HG03095 (cell line): ENCODE measurements at regions not wholly inside any gene's neighbourhood (a gene's known extent, or its start where the extent isn't known, plus 50 kb on each side); places are given as distances from the start of the nearest gene placed in this dataset.

ENCODE experiments used
- ATAC-seq: cut with Tn5 transposase; IDR thresholded peaks from one replicate; pipeline ENCODE4 v1.9.1; 2021; ENCODE audit warnings: moderate library complexity; ENCODE audit not compliant: unreplicated experiment

DNA sequence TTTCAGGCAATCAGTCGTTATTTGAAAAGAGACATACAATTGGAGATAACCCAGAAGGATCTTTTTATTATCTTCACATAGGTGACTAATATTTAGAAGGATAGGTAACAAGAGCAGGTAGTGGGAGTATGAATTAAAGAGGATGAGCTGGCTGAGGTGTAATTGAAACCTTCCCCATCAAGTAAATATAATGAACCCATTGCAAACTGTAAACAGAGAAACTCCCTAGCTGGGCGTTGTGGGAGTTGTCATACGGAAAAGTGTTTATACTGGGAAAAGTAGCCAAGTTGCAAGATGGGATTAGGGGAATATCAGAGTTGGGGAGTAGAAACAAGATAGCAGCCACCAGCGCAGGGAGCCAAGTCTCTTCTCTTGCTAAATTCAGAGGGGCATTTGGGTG, 448.4 kb downstream of the COG6 start:
- ATAC-seq = no peak

GRCh38 chr13:40105231-40105630, 449.8 kb downstream of the COG6 start:
- no peak for ATAC-seq

DNA sequence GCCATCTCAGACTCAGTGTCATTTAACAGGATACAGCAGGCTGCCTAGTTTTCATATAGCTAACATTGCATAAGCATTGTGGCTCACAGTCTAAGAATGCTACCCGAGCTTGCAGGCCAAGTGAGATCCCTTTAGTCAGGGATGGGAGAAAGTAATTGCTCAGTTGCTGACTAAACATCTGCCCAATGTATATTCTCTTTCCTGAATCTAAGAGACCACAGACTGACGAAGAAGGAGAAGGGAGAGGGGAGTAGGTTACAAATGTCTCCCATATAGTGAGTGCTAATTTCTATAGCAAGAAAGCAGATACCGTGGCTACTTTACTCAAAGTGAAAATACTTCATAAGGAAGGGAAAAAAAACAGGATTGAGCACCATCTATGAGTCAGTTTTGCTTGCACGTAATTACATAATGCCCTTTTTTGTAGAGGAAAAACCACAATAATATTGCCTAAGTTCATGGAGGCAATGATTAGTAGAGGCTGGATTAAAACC, 453.9 kb downstream of the COG6 start:
- no peak for ATAC-seq

- ATAC-seq = no peak
These were observed 458.3 kb downstream of the COG6 start for GRCh38 chr13:40113643-40114304.

- no peak for ATAC-seq
These were observed 458.9 kb downstream of the COG6 start for GRCh38 chr13:40114305-40114896.

- ATAC-seq = no peak
These were observed 460.0 kb downstream of the COG6 start for GRCh38 chr13:40115426-40115825.

DNA sequence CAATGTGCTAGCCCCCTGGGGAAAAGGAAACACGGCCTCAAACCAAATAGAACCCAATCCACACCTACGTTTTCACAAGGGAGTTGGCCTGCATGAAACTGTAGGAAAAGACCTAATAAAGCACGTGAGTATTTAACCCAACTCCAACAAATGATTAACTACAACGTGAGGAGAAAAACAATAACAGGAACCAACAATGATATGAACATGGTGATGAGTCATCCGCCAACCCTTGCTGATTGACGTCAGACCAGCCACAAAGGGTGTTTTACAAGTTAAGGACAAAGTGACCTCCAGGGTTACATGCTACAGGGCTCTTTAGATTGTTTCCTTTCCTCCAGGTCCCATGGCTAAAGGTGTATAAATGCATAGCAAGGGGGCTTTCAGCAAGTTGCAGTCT, 460.5 kb downstream of the COG6 start:
- ATAC-seq = no peak

GRCh38 chr13:40118337-40118736, 462.9 kb downstream of the COG6 start:
- ATAC-seq = no peak

DNA sequence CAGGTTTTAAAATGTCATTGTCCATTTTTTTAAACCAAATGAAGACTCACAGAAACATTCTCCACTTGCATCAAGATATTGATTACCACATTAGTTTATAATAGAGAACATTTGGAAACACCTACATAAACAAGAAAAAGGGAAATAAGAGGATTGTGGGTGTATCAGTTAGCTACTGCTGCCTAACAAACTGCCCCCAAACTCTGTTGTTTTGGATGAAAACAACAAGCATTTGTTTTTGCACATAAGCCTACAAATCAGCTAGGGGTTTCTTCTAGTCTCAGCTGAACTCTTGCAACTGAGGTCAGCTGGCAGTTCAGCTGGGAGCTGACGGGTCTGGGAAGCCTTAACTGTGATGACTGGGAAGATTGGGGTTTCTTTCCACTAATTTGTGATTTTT, 464.4 kb downstream of the COG6 start:
- no peak for ATAC-seq

DNA sequence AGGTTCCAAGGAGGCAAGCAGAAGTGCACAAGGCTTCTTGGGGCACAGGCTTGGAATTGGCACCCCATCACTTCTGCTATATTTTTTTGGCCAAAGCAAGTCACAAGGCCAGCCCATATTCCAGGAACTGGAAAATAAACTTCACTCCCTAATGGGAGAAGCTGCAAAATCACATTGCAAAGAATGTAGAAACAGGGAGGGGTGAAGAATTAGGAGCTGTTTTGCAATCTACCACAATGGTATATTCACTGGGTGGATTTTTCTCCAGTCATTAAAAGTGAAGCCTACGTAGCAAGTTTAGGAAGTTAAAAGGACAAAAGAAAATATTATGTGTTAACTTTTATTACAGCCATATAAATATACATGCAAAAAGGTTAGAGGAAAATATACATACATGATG, 464.8 kb downstream of the COG6 start:
- ATAC-seq = no peak

DNA sequence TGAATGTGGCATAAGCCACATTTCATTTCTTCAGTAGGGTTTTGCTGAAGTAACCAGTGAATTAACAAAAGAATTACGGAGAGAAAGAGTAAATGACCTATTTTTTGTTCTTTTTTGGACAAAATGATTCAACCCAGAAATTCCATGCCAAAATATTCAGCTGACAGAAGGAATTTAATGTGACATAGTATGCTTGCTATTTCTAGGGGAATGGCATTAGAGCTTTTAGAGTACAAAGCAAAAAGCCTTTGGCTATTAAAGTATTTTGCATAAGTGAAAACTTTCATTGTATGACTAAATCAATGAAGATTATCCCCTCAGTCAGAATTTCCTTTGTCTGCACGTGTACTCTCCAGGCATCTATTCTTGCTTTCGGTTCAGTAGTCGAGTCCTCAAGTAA, 465.3 kb downstream of the COG6 start:
- no peak for ATAC-seq

DNA sequence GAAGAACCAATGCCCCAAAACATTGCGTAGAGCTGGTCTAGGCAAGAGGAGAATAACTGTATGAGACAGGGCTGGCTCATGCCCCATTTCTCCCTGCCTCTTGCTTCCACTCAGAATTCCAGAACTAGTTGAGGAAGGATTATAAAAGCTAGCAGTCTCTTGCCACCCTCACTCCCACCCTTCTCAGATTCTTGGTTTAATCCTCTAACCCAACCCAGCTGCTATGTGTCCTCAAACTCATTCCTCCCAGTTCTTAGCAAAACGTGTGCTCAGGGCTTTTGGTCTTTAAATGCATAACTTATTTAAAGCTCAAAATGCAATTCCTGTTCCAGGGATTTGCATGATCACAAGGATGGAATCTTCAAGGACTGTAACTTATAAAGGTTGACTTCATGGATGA, 466.3 kb downstream of the COG6 start:
- ATAC-seq = no peak

DNA sequence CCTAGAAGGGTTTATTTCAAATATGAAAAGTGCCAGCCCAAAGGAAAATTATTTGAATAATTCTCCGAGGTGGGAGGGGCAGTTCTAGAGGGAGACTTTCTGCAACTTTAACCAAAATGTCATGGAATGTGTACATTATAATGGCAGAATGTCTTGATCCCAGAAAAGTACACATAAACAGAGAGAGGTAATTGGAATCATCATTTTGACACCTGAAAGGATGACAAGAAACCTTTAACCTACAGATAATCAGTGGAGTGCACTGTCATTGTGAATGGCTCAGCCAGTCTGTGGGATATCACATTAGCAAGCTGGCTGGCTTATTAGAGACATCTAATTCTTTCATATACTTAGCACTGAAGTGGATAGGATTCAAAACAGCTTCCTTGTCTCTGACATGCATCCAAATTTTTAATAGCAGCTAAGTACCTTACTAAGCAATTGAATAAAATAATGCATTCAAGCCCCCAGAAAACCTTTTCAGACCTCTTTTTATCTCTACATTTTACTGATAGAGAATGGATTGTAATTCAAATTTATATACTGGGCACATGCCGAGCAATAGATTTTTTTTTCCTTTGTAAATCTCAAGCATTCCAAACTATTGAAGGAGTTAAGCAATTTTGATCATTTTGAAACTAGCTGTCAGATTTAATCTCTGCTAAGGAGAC, 468.6 kb downstream of the COG6 start:
- ATAC-seq = no peak

DNA sequence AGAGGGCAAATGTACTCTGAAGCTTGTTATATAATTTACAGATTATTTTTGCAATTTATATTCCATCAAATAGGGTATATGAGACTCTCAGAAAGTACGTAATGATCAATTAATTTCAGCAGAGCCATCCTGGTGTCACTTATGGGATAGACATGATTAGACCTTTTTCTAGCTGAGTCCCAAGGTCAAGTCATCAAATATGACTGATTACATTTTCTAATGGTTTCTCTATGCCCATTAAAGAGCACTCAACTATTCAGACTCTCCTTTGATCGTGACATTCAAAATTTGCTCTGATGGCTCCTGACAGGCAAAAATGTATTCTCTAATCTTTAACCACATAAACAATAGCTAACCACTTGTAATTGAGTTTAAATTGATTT, 469.2 kb downstream of the COG6 start:
- ATAC-seq = no peak

- ATAC-seq = no peak
These were observed 469.9 kb downstream of the COG6 start for GRCh38 chr13:40125336-40125735.

DNA sequence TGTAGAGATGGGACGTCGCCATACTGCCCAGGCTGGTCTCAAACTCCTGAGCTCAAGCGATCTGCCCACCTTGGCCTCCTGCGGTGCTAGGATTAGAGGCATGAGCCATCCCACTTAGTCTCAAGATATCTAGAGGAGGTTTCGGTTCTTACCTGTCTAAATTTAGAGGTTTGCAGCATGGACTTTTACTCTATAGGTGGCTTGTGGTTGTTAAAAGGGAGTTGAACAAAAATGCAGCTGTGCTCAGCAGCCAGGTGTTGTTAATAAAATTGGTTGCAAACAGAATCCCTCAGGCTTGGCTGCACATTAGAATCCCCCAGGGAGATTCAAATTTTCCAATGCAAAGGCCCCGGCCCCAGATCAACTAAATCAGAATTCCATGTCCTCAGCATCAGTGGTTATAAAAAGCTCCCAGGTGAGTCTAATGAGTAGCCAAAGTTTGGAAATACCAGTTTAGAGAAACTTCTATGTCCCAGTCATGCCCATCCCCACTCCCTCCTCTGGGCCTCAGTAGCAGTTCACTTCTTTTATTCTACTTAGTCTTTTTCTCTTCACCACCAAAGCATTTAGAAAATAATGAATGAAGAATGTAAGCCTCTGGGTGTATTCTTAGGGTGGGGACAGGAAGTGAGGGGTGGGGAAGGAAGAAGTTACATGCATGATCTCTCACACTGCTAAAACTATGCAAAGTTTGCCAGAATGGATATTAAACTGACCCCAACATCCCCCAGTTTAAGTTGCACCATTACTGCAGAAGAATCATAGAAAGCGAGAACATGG, 471.0 kb downstream of the COG6 start:
- no peak for ATAC-seq

DNA sequence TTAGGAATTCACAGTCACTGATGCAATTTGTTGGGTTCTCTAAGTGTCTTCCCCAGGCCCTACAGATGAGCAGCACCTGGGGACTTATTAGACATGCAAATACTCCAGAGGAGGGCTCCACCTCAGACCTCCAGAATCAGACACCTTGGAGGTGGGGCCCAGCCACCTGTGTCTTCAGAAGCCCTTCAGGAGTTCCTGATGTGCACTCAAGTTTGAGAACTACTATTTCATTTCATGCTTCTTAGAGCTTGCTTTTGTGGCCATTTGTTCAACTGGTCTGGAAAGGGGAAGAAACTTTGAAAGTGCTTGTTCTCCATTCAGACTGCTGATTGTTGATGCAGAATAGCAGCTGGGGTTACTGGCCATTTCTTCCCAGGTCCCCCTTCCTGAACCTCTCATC, 472.0 kb downstream of the COG6 start:
- no peak for ATAC-seq

- ATAC-seq = no peak
These were observed 472.5 kb downstream of the COG6 start for GRCh38 chr13:40127925-40128324.

- ATAC-seq = no peak
These were observed 474.0 kb downstream of the COG6 start for GRCh38 chr13:40129467-40129866.

DNA sequence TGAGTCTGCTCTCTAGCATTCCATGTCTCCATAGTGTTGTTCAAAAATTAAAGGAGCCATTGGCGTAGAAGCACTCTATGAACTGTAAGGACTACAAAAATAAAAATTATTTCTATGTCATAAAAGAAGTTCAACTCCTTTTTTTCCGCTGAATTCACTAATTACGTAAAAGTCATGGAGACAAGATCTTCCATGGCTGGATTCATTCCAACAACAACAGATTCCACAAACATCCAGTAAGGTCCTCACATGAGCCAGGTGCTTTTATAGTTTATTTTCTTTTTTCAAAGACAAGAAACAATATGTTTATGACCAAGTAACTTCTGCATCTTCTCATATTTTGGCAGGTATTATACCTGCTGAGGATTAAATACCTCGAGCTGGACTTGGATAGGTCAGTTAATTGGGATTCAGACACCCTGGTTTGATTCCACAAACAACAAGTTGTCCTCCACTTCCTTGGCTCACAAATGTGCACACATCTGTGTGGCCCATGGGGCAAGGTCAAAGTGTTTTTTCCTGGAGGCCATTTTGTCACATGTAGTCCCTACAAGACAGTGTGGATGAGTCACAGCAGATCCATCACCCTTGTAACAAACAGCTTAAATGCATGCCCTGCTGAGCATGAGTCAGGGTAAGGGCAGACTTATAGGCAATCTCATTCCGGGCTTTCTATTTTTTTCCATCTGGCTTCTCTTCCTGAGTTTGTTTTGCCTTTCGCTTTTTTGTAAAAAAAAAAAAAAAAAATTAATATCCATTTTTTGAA, 475.6 kb downstream of the COG6 start:
- ATAC-seq = no peak

DNA sequence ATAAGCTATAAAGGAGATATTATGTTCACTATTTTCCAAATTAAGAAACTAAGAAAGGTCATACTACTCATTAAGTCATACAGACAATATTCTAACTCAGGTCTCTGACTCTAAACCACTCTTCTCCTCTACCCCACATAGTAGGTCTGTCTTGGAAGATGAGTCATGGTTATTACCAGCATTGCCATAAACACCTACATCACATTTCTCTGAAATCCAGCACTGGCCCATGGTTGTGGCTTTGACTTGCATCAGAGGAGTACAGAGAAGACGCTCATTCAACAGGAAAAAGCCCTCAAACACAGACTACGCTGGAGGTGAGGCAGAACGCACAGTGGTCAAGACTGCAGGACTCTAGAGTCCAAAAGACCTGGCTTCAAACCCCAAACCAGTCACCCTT, 476.8 kb downstream of the COG6 start:
- ATAC-seq = no peak
